Upper lobe of right lung (tissue), 1 donor: ENCODE measurements at regions not wholly inside any gene's neighbourhood (a gene's known extent, or its start where the extent isn't known, plus 50 kb on each side); places are given as distances from the start of the nearest gene placed in this dataset.
"Not testable (repeated sequence)": the region's sequence is repeated elsewhere in the genome, so short reads cannot be mapped to it uniquely, and the experiment has no call there.

Experiments
- ATAC-seq: fragments of 200-7000 bp; cut with Tn5 transposase; one replicate; pipeline ENCODE4 v1.9.1; 2020; ENCODE audit warnings: mild to moderate bottlenecking, moderate library complexity
- DNase-seq: peaks from one replicate; pipeline ENCODE4 v3.0.0-alpha.2; 2020
- H3K27ac ChIP-seq: fragments of 200-600 bp; one replicate; pipeline ENCODE4 v1.8.0; 2022
- H3K27me3 ChIP-seq: fragments of 200-600 bp; one replicate; pipeline ENCODE4 v1.8.0; 2022; ENCODE audit warnings: mild to moderate bottlenecking
- H3K36me3 ChIP-seq: fragments of 200-600 bp; one replicate; pipeline ENCODE4 v1.8.0; 2022
- H3K4me1 ChIP-seq: fragments of 200-600 bp; one replicate; pipeline ENCODE4 v1.8.0; 2022
- H3K4me3 ChIP-seq: fragments of 200-600 bp; one replicate; pipeline ENCODE4 v1.8.0; 2022; ENCODE audit warnings: mild to moderate bottlenecking
- H3K9me3 ChIP-seq: fragments of 200-600 bp; one replicate; pipeline ENCODE4 v1.8.0; 2022
- CTCF ChIP-seq: fragments of 200-600 bp; IDR thresholded peaks from one replicate; pipeline ENCODE4 v1.8.0; 2022; ENCODE audit warnings: antibody characterized with exemption
- intact Hi-C: fragments of 100-400 bp; cut with DNase I; formaldehyde crosslinking; loops from one replicate; pipeline ENCODE4 v1.11.0; 2022
- donor health status: DM: no; HTN: yes; CAD: no; lungs with severe emphysema.

GRCh38 chr7:106365252-106366005 is 80.6 kb upstream of the NAMPT start:
- no peak for TF ChIP-seq CTCF
- peak; percentile 96 for ATAC-seq
- Histone ChIP-seq H3K36me3 (no peaks in the 10 kb centered on the region), H3K9me3 (no peaks in the 10 kb centered on the region), H3K27ac (peak overlapping the region; percentile 7), H3K27me3 (no peaks in the 10 kb centered on the region), H3K4me3 (no peak overlapping the region), H3K4me1 (no peaks in the 10 kb centered on the region)
- intact Hi-C loops = no loop called here
- DNase-seq = peak; percentile 70

- intact Hi-C loops, H3K36me3 ChIP-seq, DNase-seq, H3K4me3 ChIP-seq, H3K27me3 ChIP-seq, H3K9me3 ChIP-seq, H3K27ac ChIP-seq, H3K4me1 ChIP-seq, ATAC-seq: not testable (repeated sequence)
Observed at GRCh38 chr7:106362507-106362906, 77.7 kb upstream of the NAMPT start.

GRCh38 chr7:106358103-106358663 is 73.4 kb upstream of the NAMPT start:
- H3K9me3 ChIP-seq = no peaks in the 10 kb centered on the region
- no peak overlapping the region for H3K4me3 ChIP-seq
- H3K27ac ChIP-seq = no peak overlapping the region
- no peaks in the 10 kb centered on the region for H3K36me3 ChIP-seq
- no peaks in the 10 kb centered on the region for H3K27me3 ChIP-seq
- ATAC-seq (no peak), DNase-seq (no peak)
- no peak for TF ChIP-seq CTCF
- no peaks in the 10 kb centered on the region for H3K4me1 ChIP-seq
- intact Hi-C loops = no loop called here

GRCh38 chr7:106357675-106358074 is 72.9 kb upstream of the NAMPT start:
- intact Hi-C loops = no loop called here
- no peaks in the 10 kb centered on the region for H3K27me3 ChIP-seq
- H3K27ac ChIP-seq = no peak overlapping the region

GRCh38 chr7:106354822-106355221 is 70.0 kb upstream of the NAMPT start:
- Histone ChIP-seq H3K27me3 (no peaks in the 10 kb centered on the region), H3K36me3 (no peaks in the 10 kb centered on the region), H3K27ac (no peak overlapping the region), H3K9me3 (no peaks in the 10 kb centered on the region), H3K4me1 (no peaks in the 10 kb centered on the region), H3K4me3 (no peak overlapping the region)
- TF ChIP-seq CTCF = no peak
- ATAC-seq = peak; percentile 50
- intact Hi-C loops = no loop called here
- DNase-seq = no peak

More at GRCh38 chr7:106357675-106358074, 72.9 kb upstream of the NAMPT start:
- no peak overlapping the region for H3K4me3 ChIP-seq
- ATAC-seq (no peak), DNase-seq (no peak)
- H3K4me1 ChIP-seq = no peaks in the 10 kb centered on the region
- no peaks in the 10 kb centered on the region for H3K36me3 ChIP-seq
- H3K9me3 ChIP-seq = no peaks in the 10 kb centered on the region
- TF ChIP-seq CTCF = no peak

- H3K4me3 ChIP-seq = no peak overlapping the region
- no peaks in the 10 kb centered on the region for H3K4me1 ChIP-seq
Observed at GRCh38 chr7:106353944-106354343, 69.2 kb upstream of the NAMPT start.

More at GRCh38 chr7:106353944-106354343, 69.2 kb upstream of the NAMPT start:
- intact Hi-C loops = no loop called here
- Histone ChIP-seq H3K36me3 (no peaks in the 10 kb centered on the region), H3K27me3 (no peaks in the 10 kb centered on the region), H3K9me3 (no peaks in the 10 kb centered on the region), H3K27ac (no peak overlapping the region)
- no peak for TF ChIP-seq CTCF
- DNase-seq (no peak), ATAC-seq (no peak)
